Ovary (tissue), 3 donors: ENCODE measurements at regions not wholly inside any gene's neighbourhood (a gene's known extent, or its start where the extent isn't known, plus 50 kb on each side); places are given as distances from the start of the nearest gene placed in this dataset.

Experiments
- CTCF ChIP-seq, 3 donors: fragments of 450-650 bp in 2 of 3; fragments of 200-600 bp in 1 of 3; IDR thresholded peaks; one replicate each; pipeline versions ENCODE4 v1.5.1 to v1.8.0; 2016 to 2022; ENCODE audit warnings: antibody characterized with exemption in 3 of 3, mild to moderate bottlenecking in 1 of 3
- EP300 ChIP-seq: sonication (generic); formaldehyde crosslinking; IDR thresholded peaks from one replicate; pipeline ENCODE4 v1.6.1; 2017; ENCODE audit warnings: antibody characterized with exemption
- donor health status: DM: no; HTN: no; CAD: no.

- TF ChIP-seq EP300: no peak
- TF ChIP-seq CTCF (IDR thresholded peaks at IDR 0.05): no peak
Measured at GRCh38 chr5:142399891-142400290, 75.1 kb upstream of the SPRY4 start.
